RWPE1 (cell line): ENCODE measurements at regions not wholly inside any gene's neighbourhood (a gene's known extent, or its start where the extent isn't known, plus 50 kb on each side); places are given as distances from the start of the nearest gene placed in this dataset.

Source experiments
- CTCF ChIA-PET: fragments of 350-600 bp; sonication (Branson Sonifier 250); formaldehyde crosslinking; extraction: SDS; loops from one replicate; lab custom pipeline; 2021; lab: Yijun Ruan, JAX
- POLR2A ChIA-PET: fragments of 400-600 bp; formaldehyde crosslinking; extraction: SDS; loops from one replicate; lab custom pipeline; 2020; ENCODE audit warnings: antibody characterized with exemption; ENCODE audit not compliant: low non-redundant PET; lab: Yijun Ruan, JAX
- DNase-seq: peaks from one replicate; pipeline ENCODE4 v3.0.0; 2012; ENCODE audit warnings: low spot score
- H3K27ac ChIP-seq: fragments of 450-650 bp; 2 replicates; pipeline ENCODE4 v1.5.1; 2017
- CTCF ChIP-seq: fragments of 450-650 bp; conservative IDR thresholded peaks from 2 replicates; pipeline ENCODE4 v1.5.1; 2017; ENCODE audit warnings: low read depth, mild to moderate bottlenecking

DNA sequence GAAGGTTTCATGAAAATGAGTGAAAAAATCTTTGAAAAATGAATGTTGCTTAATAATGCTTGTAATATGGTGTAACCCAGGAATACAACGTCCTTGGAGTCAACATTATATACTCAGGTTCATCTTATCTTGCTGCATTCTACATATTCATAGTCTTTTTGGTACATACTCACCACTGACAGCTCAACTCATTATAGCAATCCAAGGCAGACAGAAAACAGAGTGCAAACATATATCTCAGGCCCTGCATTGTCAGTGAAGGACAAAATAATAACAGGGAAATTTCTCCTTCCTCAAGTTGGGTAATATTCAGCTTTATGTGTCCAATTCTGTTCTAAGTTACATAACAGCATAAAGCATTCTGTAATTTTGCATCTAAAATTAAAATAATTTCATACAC is 1353.0 kb upstream of the SEL1L start:
- DNase-seq = no peak
- TF ChIP-seq CTCF = no peak
- H3K27ac ChIP-seq = no peak overlapping the region
- CTCF ChIA-PET = interaction anchor here (0.6 kb wide), 1 partner anchor 168 kb away, joined by 4 read pairs; no protein-coding TSS in a partner anchor
- POLR2A ChIA-PET = no interaction called here

DNA sequence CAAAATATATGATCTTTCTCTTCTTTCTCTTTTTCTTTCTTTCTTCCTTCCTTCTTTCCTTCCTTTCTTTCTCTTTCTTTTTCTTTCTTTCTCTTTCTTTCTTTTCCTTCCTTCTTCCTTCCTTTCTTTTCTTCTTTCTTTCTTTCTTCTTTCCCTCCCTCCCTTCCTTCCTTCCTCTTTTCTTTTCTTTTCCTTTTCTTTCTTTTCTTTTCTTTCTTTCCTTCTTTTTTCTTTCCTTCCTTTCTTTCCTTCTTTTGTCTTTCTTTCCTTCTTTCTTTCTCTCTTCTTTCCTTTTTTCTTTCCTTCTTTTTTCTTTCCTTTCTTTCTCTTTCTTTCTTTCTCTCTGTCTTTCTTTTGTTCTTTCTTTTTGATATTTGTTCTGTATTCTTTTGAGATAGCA is 1356.0 kb upstream of the SEL1L start:
- DNase-seq = no peak
- POLR2A ChIA-PET = no interaction called here
- no peak for TF ChIP-seq CTCF
- CTCF ChIA-PET = no interaction called here
- no peak overlapping the region for H3K27ac ChIP-seq

GRCh38 chr14:82896476-82896875 is 1362.8 kb upstream of the SEL1L start:
- no peak overlapping the region for H3K27ac ChIP-seq
- CTCF ChIA-PET = no interaction called here
- POLR2A ChIA-PET = no interaction called here
- DNase-seq = no peak
- no peak for TF ChIP-seq CTCF

DNA sequence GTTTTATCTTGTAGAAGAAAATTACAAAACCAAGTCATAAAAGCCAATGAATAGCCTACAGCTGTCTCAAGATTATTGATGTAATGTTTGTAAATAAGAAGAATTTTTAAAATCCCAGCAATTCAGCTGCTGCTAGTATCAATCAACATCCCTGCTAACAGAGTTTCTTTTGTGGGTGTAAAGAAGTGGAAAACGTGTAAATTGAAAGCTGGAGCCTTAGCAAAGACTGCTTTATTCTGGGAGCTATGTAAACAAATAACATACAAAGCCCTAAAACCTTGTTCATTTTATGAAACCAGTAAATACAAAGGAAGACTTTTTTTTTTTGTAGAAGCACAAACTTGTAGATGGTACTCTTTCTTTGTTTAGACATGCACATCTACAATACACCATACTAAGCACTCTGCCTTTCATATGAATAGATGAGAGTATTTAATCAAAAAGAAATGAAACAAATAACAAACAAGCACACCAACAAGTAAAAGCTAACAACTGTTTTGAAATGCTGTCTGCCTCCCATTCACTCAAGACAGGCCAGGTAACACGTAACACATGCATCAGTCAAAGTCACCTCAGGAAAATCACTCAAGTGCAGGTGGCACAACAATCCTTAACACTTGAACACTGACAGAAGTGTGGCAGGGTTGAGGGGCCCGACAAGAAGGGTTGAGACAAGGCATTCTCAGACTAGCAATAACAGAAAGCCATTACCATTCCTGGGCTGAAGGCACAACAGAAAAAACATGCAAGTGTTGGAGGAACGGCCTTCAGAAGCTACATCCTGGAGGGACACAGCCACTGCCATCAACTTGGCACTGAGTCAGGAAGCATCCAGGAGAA is 1364.0 kb upstream of the SEL1L start:
- TF ChIP-seq CTCF = no peak
- CTCF ChIA-PET = no interaction called here
- POLR2A ChIA-PET = no interaction called here
- DNase-seq = no peak
- no peak overlapping the region for H3K27ac ChIP-seq

DNA sequence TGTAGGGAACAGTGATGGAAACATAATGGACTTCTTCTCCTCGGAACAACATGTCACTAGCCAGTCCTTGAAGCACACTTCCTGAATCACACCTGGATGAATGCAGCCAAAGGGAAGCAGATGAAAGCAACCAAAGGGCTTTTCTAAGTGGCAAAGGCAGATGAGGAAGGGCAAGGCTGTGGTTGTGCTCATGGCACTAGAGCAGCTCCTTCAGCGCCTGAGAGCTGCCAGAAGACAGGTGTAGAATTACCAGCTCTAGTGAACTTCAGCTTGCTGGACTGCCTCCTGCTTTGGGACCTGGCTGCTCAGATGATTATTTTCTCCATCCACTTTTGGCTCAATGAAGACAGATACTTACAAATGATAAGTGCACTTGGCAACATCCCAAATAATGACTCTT is 1372.1 kb upstream of the SEL1L start:
- H3K27ac ChIP-seq = no peak overlapping the region
- no peak for DNase-seq
- no peak for TF ChIP-seq CTCF
- ChIA-PET CTCF (no interaction called here), POLR2A (no interaction called here)

- ChIA-PET CTCF (no interaction called here), POLR2A (no interaction called here)
- DNase-seq = no peak
- no peak for TF ChIP-seq CTCF
- H3K27ac ChIP-seq = no peak overlapping the region
Measured at GRCh38 chr14:82911930-82912329, 1378.3 kb upstream of the SEL1L start.
